T-helper 2 cell treated with Interferon-gamma antibody and Interleukin-4, amounts not matched to agents 5 μg/mL and 100 μg/mL, for 36 hours (primary cell): ENCODE measurements at regions not wholly inside any gene's neighbourhood (a gene's known extent, or its start where the extent isn't known, plus 50 kb on each side); places are given as distances from the start of the nearest gene placed in this dataset.

Experiments used
- DNase-seq: peaks from one replicate; pipeline ENCODE4 v3.0.0; 2021; ENCODE audit warnings: low spot score
- H3K27ac Mint-ChIP-seq: one replicate; pipeline ENCODE4 v1.8.0; 2021; ENCODE audit warnings: mild to moderate bottlenecking, mixed read lengths
- H3K27me3 Mint-ChIP-seq: one replicate; pipeline ENCODE4 v1.8.0; 2021; ENCODE audit warnings: low read depth, mixed read lengths
- H3K36me3 Mint-ChIP-seq: one replicate; pipeline ENCODE4 v1.8.0; 2021; ENCODE audit warnings: low read depth, mixed read lengths
- H3K4me1 Mint-ChIP-seq: one replicate; pipeline ENCODE4 v1.8.0; 2021; ENCODE audit warnings: low read depth, mixed read lengths
- H3K4me3 Mint-ChIP-seq: one replicate; pipeline ENCODE4 v1.8.0; 2022; ENCODE audit warnings: mild to moderate bottlenecking, moderate library complexity, mixed read lengths
- H3K9me3 Mint-ChIP-seq: one replicate; pipeline ENCODE4 v1.8.0; 2021; ENCODE audit warnings: mixed read lengths

DNA sequence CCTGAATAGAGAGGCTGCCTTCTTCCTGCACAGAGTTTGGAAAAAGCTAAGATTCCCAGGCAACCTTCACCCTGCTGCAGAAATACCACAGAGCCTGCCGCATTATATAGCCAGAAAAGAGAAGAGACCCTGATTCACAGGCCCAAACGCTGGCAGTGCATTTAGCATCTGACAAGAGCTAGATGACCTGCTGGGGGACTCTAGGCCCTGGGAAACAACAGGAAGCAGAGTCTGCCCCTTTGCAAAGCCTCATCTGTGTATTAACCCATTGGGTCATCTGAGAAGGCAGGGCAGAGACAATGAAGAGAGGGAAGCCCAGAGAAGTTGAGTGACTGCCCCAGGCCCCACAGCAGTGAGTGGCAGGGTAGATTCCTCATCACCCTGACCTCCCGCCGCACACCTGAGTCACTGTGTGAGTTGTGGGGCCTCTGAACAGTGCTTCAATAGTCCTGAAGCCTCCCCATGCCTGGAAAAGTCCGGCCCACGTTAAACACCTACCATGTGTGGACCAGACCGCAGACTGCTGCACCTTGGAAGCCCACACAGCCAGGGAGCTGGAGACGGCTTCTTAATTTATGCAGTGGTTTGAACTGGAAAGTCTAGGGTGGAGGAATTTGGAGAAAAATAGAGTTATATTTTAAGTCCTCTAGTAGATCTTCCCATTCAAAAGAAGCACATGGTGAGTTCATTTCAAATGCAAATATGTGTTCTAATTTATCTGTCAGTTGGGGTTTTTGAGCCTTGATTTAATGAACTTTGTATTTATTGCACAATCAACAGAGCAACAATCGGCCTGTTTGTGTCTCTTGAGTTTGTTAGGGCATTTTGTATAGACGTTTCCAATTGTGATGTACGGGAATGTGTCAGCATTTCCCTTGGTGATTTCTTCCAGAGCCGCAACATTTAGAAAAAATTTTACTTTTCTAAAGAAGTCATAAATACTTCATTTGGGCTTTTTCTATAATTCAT is 80.4 kb upstream of the GPR26 start:
- peaks cover 7% of the 10 kb centered on the region for H3K27me3 Mint-ChIP-seq
- H3K27ac Mint-ChIP-seq, result no peak overlapping the region

DNA sequence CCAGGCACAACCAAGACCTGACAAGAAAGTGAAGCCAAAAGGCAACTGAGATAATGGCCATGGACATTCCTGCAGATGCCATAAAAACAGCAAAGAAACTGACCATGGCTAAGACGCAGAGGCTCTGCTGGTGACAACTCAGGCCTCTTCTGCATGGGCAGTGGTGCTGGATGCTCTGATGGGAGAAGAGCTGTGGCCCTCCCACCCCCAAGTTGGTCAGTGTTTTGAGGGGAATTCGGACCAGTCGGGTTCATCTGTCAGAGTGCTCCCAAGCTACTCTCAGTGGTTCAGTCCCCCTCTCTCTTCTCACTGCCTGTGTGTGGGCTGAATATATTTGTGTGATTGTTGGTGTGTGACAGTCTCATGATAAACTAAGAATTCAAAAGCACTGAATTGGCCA is 79.0 kb upstream of the GPR26 start:
- no peaks in the 10 kb centered on the region for H3K9me3 Mint-ChIP-seq
- H3K36me3 Mint-ChIP-seq, result no peaks in the 10 kb centered on the region
- H3K27me3 Mint-ChIP-seq, result peaks cover 6% of the 10 kb centered on the region
- H3K4me3 Mint-ChIP-seq, result no peak overlapping the region
- H3K27ac Mint-ChIP-seq, result no peak overlapping the region
- no peaks in the 10 kb centered on the region for H3K4me1 Mint-ChIP-seq
- DNase-seq, result no peak

More for the DNA sequence above, 80.4 kb upstream of the GPR26 start:
- Mint-ChIP-seq H3K36me3 (no peaks in the 10 kb centered on the region), H3K4me3 (no peak overlapping the region), H3K4me1 (no peaks in the 10 kb centered on the region), H3K9me3 (no peaks in the 10 kb centered on the region)
- no peak for DNase-seq

DNA sequence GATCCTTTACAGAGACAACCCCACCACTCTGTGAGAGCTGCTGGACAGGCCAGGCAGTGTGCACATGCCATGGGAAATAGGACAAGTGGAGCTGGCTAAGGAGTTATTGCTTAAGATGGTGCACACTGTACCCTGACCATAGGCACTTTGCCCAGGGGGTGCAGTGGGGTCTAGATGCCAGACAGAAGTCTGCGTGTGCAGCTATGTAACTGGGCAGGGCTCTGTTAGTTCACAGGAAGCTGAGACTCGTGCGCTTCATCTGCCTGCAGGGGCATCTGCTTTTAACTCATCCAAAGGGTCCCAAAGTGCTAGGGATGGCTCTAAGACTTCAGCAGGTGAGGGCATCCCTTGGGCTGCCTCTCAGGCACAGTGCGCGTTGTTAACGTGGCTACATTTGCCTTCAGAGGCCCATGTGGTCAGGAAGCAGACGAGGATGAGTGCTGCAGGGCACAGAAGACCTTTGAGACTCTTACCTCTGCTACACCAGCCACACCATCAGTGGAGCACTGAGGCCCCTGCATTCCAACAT is 77.7 kb upstream of the GPR26 start:
- Mint-ChIP-seq H3K4me1 (no peaks in the 10 kb centered on the region), H3K4me3 (no peak overlapping the region), H3K27me3 (peaks cover 3% of the 10 kb centered on the region), H3K36me3 (no peaks in the 10 kb centered on the region), H3K9me3 (no peaks in the 10 kb centered on the region), H3K27ac (no peak overlapping the region)
- DNase-seq, result no peak

DNA sequence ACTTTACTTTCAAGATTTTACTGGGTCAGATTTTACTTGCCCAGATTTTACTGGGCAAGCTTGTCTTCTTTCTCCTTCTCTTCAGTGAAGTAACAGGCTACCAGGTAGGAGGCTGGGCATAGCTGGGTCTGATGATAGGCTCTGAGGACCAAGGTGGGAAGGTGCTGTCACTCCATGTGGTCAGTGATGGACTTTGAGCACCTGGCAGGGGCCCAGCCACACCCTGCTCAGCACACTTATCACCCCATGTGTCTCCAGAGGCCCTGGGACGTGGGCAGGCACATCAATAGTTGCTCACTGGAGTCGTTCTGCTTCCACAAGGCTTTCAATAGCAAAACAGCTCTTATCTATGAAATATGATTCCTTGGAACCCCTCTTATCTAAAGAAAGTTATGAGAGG is 70.5 kb upstream of the GPR26 start:
- H3K27me3 Mint-ChIP-seq, result no peaks in the 10 kb centered on the region
- H3K4me1 Mint-ChIP-seq, result no peaks in the 10 kb centered on the region
- DNase-seq, result no peak
- H3K27ac Mint-ChIP-seq, result no peak overlapping the region
- H3K9me3 Mint-ChIP-seq, result no peaks in the 10 kb centered on the region
- H3K4me3 Mint-ChIP-seq, result no peak overlapping the region
- H3K36me3 Mint-ChIP-seq, result no peaks in the 10 kb centered on the region

DNA sequence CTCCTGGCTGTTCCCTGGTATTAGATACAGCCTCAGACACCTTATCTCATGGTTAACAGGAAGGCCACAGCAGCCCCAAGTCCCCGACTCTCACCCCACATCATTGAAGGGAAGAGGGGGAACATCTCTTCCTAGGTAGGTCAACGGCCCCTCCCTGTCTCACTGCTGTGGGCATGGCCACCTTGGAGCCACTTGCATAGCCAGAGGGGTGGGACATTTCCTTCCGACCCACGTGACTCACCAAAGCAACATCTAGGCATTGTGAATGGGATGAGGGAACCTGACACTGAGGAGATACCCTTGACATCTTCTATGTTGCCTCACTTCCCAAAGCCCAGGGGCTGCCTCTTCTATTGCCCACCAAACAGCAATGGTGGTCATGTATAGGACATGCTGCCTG is 68.5 kb upstream of the GPR26 start:
- Mint-ChIP-seq H3K4me3 (no peak overlapping the region), H3K27me3 (no peaks in the 10 kb centered on the region), H3K9me3 (no peaks in the 10 kb centered on the region), H3K36me3 (no peaks in the 10 kb centered on the region), H3K4me1 (no peaks in the 10 kb centered on the region), H3K27ac (no peak overlapping the region)
- no peak for DNase-seq

DNA sequence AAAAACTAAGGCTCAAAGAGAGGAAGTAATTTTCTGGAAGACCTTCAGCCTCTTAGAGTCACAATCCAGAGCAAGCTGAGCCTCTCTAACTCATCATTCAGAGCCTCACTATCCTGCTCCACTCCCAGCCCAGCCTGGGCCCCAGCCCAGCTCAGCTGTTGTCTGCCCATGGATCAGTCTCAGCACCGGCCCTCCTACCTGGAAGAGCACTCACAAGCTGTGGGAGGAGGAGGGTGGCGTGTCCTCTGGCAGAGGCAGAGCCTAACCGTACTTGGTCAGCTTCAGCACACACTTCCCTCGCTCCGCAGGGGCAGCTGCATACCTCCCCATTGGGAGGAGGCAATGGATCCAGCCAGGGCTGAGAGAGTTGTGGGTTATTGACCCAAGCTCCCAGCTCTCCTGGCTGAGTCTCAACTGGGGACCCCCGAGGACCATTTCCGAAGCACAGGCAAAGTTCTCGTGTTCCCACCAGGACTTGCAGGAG is 66.7 kb upstream of the GPR26 start:
- Mint-ChIP-seq H3K9me3 (no peaks in the 10 kb centered on the region), H3K36me3 (no peaks in the 10 kb centered on the region), H3K4me1 (no peaks in the 10 kb centered on the region), H3K4me3 (no peak overlapping the region), H3K27me3 (no peaks in the 10 kb centered on the region), H3K27ac (no peak overlapping the region)
- DNase-seq, result no peak

DNA sequence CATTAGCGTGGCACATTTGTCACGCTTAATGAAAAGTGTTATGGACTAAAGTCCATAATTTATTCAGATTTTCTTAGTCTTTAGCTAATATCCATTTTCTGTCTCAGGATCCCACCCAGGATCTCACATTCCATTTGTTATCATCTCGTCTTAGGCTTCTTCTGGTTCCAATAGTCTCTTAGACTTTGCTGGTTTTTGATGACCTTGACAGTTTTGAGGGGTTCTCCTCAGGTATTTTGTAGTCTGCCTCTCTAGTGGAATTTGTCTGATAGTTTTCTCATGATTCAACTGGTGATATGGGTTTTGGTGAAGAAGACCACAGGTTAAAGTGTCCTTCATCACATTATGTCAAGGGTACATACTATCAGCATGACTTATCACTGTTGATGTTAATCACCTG is 66.0 kb upstream of the GPR26 start:
- Mint-ChIP-seq H3K27me3 (no peaks in the 10 kb centered on the region), H3K4me3 (no peak overlapping the region), H3K9me3 (no peaks in the 10 kb centered on the region), H3K36me3 (no peaks in the 10 kb centered on the region), H3K27ac (no peak overlapping the region), H3K4me1 (no peaks in the 10 kb centered on the region)
- DNase-seq, result no peak

DNA sequence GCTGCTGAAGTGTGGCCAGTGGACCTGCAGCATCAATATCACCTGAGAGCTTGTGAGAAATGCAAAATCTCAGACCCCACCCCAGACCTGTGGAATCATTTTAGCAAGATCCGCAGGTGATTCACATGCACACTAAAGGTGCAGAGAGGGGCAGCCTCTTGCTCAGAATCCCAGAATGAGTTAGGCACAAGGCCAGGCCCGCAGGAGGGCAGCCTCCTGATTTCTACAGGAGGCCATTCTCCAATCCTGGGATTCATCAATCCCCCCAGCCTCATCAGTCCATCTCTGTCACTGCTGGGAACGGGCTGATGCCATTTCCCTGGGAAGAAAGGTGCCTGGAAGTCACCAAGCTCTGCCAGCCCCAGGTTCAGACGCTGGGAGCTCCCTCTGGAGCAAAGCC is 63.0 kb upstream of the GPR26 start:
- H3K9me3 Mint-ChIP-seq, result no peaks in the 10 kb centered on the region
- H3K27me3 Mint-ChIP-seq, result no peaks in the 10 kb centered on the region
- H3K27ac Mint-ChIP-seq, result no peak overlapping the region
- no peak for DNase-seq
- no peak overlapping the region for H3K4me3 Mint-ChIP-seq
- H3K36me3 Mint-ChIP-seq, result no peaks in the 10 kb centered on the region
- H3K4me1 Mint-ChIP-seq, result no peaks in the 10 kb centered on the region

DNA sequence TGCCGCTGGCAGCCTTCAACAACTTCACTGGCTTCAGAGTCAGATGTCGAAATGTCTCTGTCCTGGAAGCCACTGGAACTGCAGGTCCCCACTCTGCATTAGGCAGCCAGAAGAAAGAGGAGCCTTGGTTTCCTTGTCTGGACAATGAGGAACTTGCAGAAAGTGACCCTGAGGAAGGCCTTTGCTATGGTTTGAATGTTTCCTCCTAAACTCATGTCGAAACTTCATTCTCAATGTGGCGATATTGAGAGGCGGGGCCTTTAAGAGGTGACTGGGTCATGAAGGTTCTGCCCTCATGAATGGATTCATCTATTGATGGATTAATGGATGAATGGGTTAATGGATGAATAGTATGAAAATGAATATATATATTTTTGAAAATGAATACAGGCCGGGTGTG is 61.6 kb upstream of the GPR26 start:
- H3K27me3 Mint-ChIP-seq, result no peaks in the 10 kb centered on the region
- no peak for DNase-seq
- H3K4me3 Mint-ChIP-seq, result no peak overlapping the region
- H3K4me1 Mint-ChIP-seq, result no peaks in the 10 kb centered on the region
- H3K27ac Mint-ChIP-seq, result no peak overlapping the region
- H3K36me3 Mint-ChIP-seq, result no peaks in the 10 kb centered on the region
- H3K9me3 Mint-ChIP-seq, result no peaks in the 10 kb centered on the region

DNA sequence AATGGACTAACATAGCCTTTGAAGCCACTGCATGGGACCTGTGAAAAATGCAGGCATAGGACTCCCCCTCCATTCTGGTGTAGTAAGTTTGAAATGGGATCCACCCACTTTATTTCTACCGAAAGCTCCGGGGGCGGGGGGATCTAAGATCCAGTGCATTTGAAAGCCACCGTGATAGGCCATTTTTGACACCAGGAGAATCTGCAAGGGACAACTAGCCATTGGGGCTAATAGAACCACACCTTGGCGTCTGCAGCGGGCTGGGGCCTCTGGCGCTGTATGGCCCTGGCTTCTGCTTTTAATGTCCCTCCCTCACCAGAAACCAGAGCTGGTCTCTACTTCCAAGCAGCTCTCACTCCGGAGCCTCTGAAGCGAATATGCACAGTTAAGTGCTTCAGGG is 60.1 kb upstream of the GPR26 start:
- no peaks in the 10 kb centered on the region for H3K9me3 Mint-ChIP-seq
- H3K36me3 Mint-ChIP-seq, result no peaks in the 10 kb centered on the region
- H3K27me3 Mint-ChIP-seq, result no peaks in the 10 kb centered on the region
- DNase-seq, result no peak
- H3K27ac Mint-ChIP-seq, result no peak overlapping the region
- H3K4me3 Mint-ChIP-seq, result no peak overlapping the region
- H3K4me1 Mint-ChIP-seq, result no peaks in the 10 kb centered on the region

DNA sequence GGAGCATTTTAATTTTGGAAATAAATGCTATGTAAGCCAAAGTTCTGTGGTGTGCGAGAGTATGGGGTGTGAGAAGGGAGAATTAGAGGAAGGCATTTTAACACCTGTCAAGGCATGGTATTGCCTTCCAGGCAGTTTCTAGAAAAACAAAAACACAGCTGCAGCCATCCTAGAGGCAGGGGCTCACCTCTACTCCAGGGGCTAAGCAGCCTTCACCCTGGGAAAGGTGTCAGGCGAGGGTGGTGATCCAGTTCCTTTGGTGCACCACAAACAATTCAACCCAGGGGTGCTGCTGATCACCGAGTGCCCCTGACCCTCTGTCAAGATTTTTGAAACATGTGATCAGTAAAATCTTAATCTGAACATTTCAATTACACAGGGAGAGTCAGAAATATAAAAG is 59.2 kb upstream of the GPR26 start:
- Mint-ChIP-seq H3K27ac (no peak overlapping the region), H3K9me3 (no peaks in the 10 kb centered on the region), H3K4me1 (no peaks in the 10 kb centered on the region), H3K36me3 (no peaks in the 10 kb centered on the region), H3K4me3 (no peak overlapping the region), H3K27me3 (no peaks in the 10 kb centered on the region)
- DNase-seq, result no peak

DNA sequence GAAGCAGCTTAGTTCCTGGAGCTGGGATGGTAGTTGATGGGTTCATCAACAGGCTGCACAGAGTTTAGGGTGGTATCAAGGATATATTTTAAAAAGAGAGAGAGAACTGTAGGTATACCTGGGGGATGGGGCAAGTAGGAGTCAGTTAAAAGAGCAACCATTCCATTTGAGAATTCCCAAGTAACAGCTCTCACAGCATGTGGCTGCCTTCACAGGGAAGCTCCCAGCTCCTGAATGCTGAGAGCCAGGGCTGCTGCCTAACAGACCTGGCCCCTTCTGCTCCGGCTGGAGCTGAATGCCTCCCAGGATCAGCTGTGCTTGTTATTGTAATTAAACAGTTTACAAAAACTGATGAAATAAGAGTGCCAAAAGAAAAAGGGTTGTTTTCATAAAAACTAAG is 58.8 kb upstream of the GPR26 start:
- H3K4me1 Mint-ChIP-seq, result no peaks in the 10 kb centered on the region
- H3K27me3 Mint-ChIP-seq, result no peaks in the 10 kb centered on the region
- no peak overlapping the region for H3K27ac Mint-ChIP-seq

DNA sequence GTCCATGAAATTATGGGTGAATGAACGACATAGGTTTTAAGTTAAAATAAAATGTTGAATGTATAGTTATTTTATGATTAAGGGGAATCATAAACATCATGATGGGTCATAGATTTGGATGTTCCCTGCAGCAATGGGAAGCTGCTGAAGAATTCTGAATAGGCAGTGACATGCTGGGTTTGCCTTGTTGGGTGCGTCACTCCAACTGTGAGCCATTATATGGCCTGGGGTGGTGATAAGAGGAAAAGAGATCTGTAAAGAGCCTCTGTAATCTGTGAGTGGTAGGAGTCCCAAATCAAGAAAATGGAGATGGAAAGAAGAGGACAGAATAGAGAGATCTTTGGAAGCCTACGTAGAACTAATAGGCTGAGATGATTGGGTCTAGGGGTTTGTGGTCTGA is 58.1 kb upstream of the GPR26 start:
- H3K27me3 Mint-ChIP-seq, result no peaks in the 10 kb centered on the region
- no peaks in the 10 kb centered on the region for H3K36me3 Mint-ChIP-seq
- H3K9me3 Mint-ChIP-seq, result no peaks in the 10 kb centered on the region
- no peak overlapping the region for H3K27ac Mint-ChIP-seq
- no peak for DNase-seq
- H3K4me3 Mint-ChIP-seq, result no peak overlapping the region
- no peaks in the 10 kb centered on the region for H3K4me1 Mint-ChIP-seq

More for the DNA sequence above, 58.8 kb upstream of the GPR26 start:
- Mint-ChIP-seq H3K36me3 (no peaks in the 10 kb centered on the region), H3K4me3 (no peak overlapping the region), H3K9me3 (no peaks in the 10 kb centered on the region)
- DNase-seq, result no peak

DNA sequence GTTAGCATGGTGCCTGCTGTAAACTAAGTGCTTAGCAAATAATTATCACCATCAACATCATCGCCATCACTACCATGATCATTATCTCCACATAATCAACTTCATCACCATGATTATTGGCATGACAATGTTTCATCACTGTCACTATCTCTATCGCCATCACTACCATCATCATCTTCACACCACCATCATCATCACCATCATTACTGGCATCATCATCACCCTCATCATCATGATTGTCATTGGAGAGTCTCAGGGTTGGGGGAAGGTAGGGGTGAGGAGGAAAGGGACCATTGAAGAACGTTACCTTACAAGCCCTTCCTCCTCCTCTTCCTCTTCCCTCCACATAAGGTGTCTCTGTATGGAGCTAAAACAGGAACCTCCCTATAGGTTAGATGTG is 54.9 kb upstream of the GPR26 start:
- H3K9me3 Mint-ChIP-seq, result no peaks in the 10 kb centered on the region
- H3K4me1 Mint-ChIP-seq, result no peaks in the 10 kb centered on the region
- no peaks in the 10 kb centered on the region for H3K27me3 Mint-ChIP-seq
- DNase-seq, result no peak
- no peaks in the 10 kb centered on the region for H3K36me3 Mint-ChIP-seq
- no peak overlapping the region for H3K4me3 Mint-ChIP-seq
- H3K27ac Mint-ChIP-seq, result no peak overlapping the region
